ENCODE measurements at regions not wholly inside any gene's neighbourhood (a gene's known extent, or its start where the extent isn't known, plus 50 kb on each side); places are given as distances from the start of the nearest gene placed in this dataset.

GRCh38 chr13:27857282-27857681 is 62.5 kb upstream of the PDX1 start:
- no peak for TF ChIP-seq CTCF (IDR thresholded peaks at IDR 0.05)
- no peak for TF ChIP-seq POLR2A (IDR thresholded peaks at IDR 0.05)
- no peak for TF ChIP-seq EP300 (IDR thresholded peaks at IDR 0.05)

Measured in stomach (tissue), 4 donors.